Thoracic aorta (tissue), 2 donors: ENCODE measurements at regions not wholly inside any gene's neighbourhood (a gene's known extent, or its start where the extent isn't known, plus 50 kb on each side); places are given as distances from the start of the nearest gene placed in this dataset.

ENCODE experiments used
- ATAC-seq: fragments of 150-250 bp; one replicate; pipeline ENCODE4 v1.8.0; 2017; ENCODE audit warnings: low read depth; ENCODE audit not compliant: insufficient number of reproducible peaks, low FRiP score
- DNase-seq: peaks from one replicate; pipeline ENCODE4 v3.0.0-alpha.2; 2020; ENCODE audit warnings: low spot score
- H3K27ac ChIP-seq, 2 donors: fragments of 200-600 bp; sonication (generic); 1 replicate in 1 of 2; 2 replicates in 1 of 2; pipeline ENCODE4 v1.5.1; 2016; ENCODE audit warnings: mild to moderate bottlenecking in 2 of 2, moderate library complexity in 2 of 2
- H3K27me3 ChIP-seq: fragments of 200-600 bp; sonication (generic); replicated peaks from 2 replicates; pipeline ENCODE4 v1.6.0; 2016; ENCODE audit warnings: mild to moderate bottlenecking; ENCODE audit not compliant: insufficient read depth
- H3K36me3 ChIP-seq: fragments of 200-600 bp; sonication (generic); one replicate; pipeline ENCODE4 v1.5.1; 2016
- H3K4me1 ChIP-seq, 2 donors: fragments of 200-600 bp; sonication (generic); 1 replicate in 1 of 2; 2 replicates in 1 of 2; pipeline versions ENCODE4 v1.5.1 to v1.6.0; 2016; ENCODE audit warnings: low read depth in 2 of 2, mild to moderate bottlenecking in 1 of 2; ENCODE audit not compliant: control insufficient read depth in 1 of 2
- H3K4me3 ChIP-seq: fragments of 200-600 bp; sonication (generic); 2 replicates; pipeline ENCODE4 v1.5.1; 2016; ENCODE audit warnings: mild to moderate bottlenecking
- H3K9me3 ChIP-seq: fragments of 200-600 bp; sonication (generic); 2 replicates; pipeline ENCODE4 v1.5.1; 2016
- CTCF ChIP-seq: fragments of 200-600 bp; sonication (generic); IDR thresholded peaks from one replicate; pipeline ENCODE4 v1.5.1; 2019; ENCODE audit warnings: antibody characterized with exemption

GRCh38 chr14:94989946-94990345 is 167.4 kb downstream of the DICER1 start:
- no peak overlapping the region for H3K4me3 ChIP-seq
- H3K36me3 ChIP-seq: no peaks in the 10 kb centered on the region
- no peak for TF ChIP-seq CTCF
- H3K27me3 ChIP-seq: no peaks in the 10 kb centered on the region
- peaks cover 0 to 14% of the 10 kb centered on the region in 2 donors for H3K4me1 ChIP-seq
- H3K27ac ChIP-seq: no peak overlapping the region
- ATAC-seq (no peak), DNase-seq (no peak)
- H3K9me3 ChIP-seq: no peaks in the 10 kb centered on the region

- Histone ChIP-seq H3K27me3 (no peaks in the 10 kb centered on the region), H3K36me3 (no peaks in the 10 kb centered on the region), H3K4me3 (no peak overlapping the region), H3K4me1 (peaks cover 0 to 14% of the 10 kb centered on the region in 2 donors), H3K9me3 (no peaks in the 10 kb centered on the region), H3K27ac (no peak overlapping the region)
- ATAC-seq (no peak), DNase-seq (no peak)
- no peak for TF ChIP-seq CTCF
These were observed 167.9 kb downstream of the DICER1 start for GRCh38 chr14:94989417-94989816.

GRCh38 chr14:94987409-94987808 is 169.9 kb downstream of the DICER1 start:
- ATAC-seq: no peak
- H3K27ac ChIP-seq: no peak overlapping the region

GRCh38 chr14:94979891-94980290 is 177.4 kb downstream of the DICER1 start:
- no peak for DNase-seq
- Histone ChIP-seq H3K27ac (no peak overlapping the region), H3K9me3 (no peaks in the 10 kb centered on the region), H3K36me3 (no peaks in the 10 kb centered on the region), H3K4me3 (no peak overlapping the region), H3K4me1 (peaks cover 3 to 5% of the 10 kb centered on the region in 2 donors), H3K27me3 (no peaks in the 10 kb centered on the region)
- TF ChIP-seq CTCF: no peak
- no peak for ATAC-seq

More at GRCh38 chr14:94987409-94987808, 169.9 kb downstream of the DICER1 start:
- no peaks in the 10 kb centered on the region for H3K27me3 ChIP-seq
- H3K4me1 ChIP-seq: peaks cover 0 to 14% of the 10 kb centered on the region in 2 donors
- H3K4me3 ChIP-seq: no peak overlapping the region
- DNase-seq: no peak
- H3K36me3 ChIP-seq: no peaks in the 10 kb centered on the region
- H3K9me3 ChIP-seq: no peaks in the 10 kb centered on the region
- TF ChIP-seq CTCF: no peak

- ATAC-seq (no peak), DNase-seq (no peak)
- peaks cover 3 to 18% of the 10 kb centered on the region in 2 donors for H3K4me1 ChIP-seq
- no peak for TF ChIP-seq CTCF
- H3K27ac ChIP-seq: no peak overlapping the region
- H3K36me3 ChIP-seq: no peaks in the 10 kb centered on the region
- H3K4me3 ChIP-seq: no peak overlapping the region
- no peaks in the 10 kb centered on the region for H3K9me3 ChIP-seq
- no peaks in the 10 kb centered on the region for H3K27me3 ChIP-seq
These were observed 180.3 kb downstream of the DICER1 start for GRCh38 chr14:94977016-94977415.
